Thoracic aorta (tissue), 2 donors: ENCODE measurements at regions not wholly inside any gene's neighbourhood (a gene's known extent, or its start where the extent isn't known, plus 50 kb on each side); places are given as distances from the start of the nearest gene placed in this dataset.
A peak's percentile ranks its signal among the peaks of the same experiment; 100 is the strongest.

Experiments used
- ATAC-seq: fragments of 150-250 bp; one replicate; pipeline ENCODE4 v1.8.0; 2017; ENCODE audit warnings: low read depth; ENCODE audit not compliant: insufficient number of reproducible peaks, low FRiP score
- DNase-seq: peaks from one replicate; pipeline ENCODE4 v3.0.0-alpha.2; 2020; ENCODE audit warnings: low spot score
- H3K27ac ChIP-seq, 2 donors: fragments of 200-600 bp; sonication (generic); 1 replicate in 1 of 2; 2 replicates in 1 of 2; pipeline ENCODE4 v1.5.1; 2016; ENCODE audit warnings: mild to moderate bottlenecking in 2 of 2, moderate library complexity in 2 of 2
- H3K27me3 ChIP-seq: fragments of 200-600 bp; sonication (generic); replicated peaks from 2 replicates; pipeline ENCODE4 v1.6.0; 2016; ENCODE audit warnings: mild to moderate bottlenecking; ENCODE audit not compliant: insufficient read depth
- H3K36me3 ChIP-seq: fragments of 200-600 bp; sonication (generic); one replicate; pipeline ENCODE4 v1.5.1; 2016
- H3K4me1 ChIP-seq, 2 donors: fragments of 200-600 bp; sonication (generic); 1 replicate in 1 of 2; 2 replicates in 1 of 2; pipeline versions ENCODE4 v1.5.1 to v1.6.0; 2016; ENCODE audit warnings: low read depth in 2 of 2, mild to moderate bottlenecking in 1 of 2; ENCODE audit not compliant: control insufficient read depth in 1 of 2
- H3K4me3 ChIP-seq: fragments of 200-600 bp; sonication (generic); 2 replicates; pipeline ENCODE4 v1.5.1; 2016; ENCODE audit warnings: mild to moderate bottlenecking
- H3K9me3 ChIP-seq: fragments of 200-600 bp; sonication (generic); 2 replicates; pipeline ENCODE4 v1.5.1; 2016
- TF ChIP-seq, protein P1 (sequence below): fragments of 200-600 bp; sonication (generic); IDR thresholded peaks from one replicate; pipeline ENCODE4 v1.5.1; 2019; ENCODE audit warnings: antibody characterized with exemption

DNA sequence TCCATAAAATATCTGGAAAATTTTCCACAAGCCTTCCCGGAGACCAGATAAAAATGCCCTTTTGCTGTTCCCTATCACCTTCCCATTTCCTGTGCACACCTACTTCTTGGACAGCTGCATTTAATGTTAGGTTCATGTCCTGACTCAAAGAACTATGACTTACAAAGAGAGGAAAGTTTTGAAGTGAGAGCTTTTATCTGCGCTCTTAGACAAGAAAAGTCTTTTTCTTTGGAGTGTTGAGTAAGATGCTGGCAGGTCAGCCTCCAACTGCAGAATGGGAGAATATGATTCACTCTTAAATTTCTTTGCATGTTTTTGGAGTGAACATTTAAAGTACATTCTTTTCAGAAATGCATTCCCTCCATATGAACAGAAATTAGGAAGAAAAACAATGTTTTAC lies 147.3 kb upstream of the DPH6 start:
- no peaks in the 10 kb centered on the region for H3K36me3 ChIP-seq
- no peak overlapping the region for H3K4me3 ChIP-seq
- ATAC-seq (no peak), DNase-seq (no peak)
- TF ChIP-seq, protein P1, sequence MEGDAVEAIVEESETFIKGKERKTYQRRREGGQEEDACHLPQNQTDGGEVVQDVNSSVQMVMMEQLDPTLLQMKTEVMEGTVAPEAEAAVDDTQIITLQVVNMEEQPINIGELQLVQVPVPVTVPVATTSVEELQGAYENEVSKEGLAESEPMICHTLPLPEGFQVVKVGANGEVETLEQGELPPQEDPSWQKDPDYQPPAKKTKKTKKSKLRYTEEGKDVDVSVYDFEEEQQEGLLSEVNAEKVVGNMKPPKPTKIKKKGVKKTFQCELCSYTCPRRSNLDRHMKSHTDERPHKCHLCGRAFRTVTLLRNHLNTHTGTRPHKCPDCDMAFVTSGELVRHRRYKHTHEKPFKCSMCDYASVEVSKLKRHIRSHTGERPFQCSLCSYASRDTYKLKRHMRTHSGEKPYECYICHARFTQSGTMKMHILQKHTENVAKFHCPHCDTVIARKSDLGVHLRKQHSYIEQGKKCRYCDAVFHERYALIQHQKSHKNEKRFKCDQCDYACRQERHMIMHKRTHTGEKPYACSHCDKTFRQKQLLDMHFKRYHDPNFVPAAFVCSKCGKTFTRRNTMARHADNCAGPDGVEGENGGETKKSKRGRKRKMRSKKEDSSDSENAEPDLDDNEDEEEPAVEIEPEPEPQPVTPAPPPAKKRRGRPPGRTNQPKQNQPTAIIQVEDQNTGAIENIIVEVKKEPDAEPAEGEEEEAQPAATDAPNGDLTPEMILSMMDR = no peak
- no peaks in the 10 kb centered on the region for H3K27me3 ChIP-seq
- peak overlapping the region; percentile 82 to 93 for H3K27ac ChIP-seq
- H3K9me3 ChIP-seq = no peaks in the 10 kb centered on the region
- H3K4me1 ChIP-seq = peaks cover 44 to 67% of the 10 kb centered on the region in 2 donors

- Histone ChIP-seq H3K4me3 (no peak overlapping the region), H3K36me3 (no peaks in the 10 kb centered on the region), H3K9me3 (no peaks in the 10 kb centered on the region), H3K27me3 (no peaks in the 10 kb centered on the region), H3K4me1 (peaks cover 47 to 72% of the 10 kb centered on the region in 2 donors), H3K27ac (peak overlapping the region; percentile 82 to 93)
- no peak for DNase-seq
- TF ChIP-seq, protein P1 = no peak
- ATAC-seq = no peak
Observed at GRCh38 chr15:35693886-35694285, 147.9 kb upstream of the DPH6 start.

GRCh38 chr15:35695003-35695402 lies 149.0 kb upstream of the DPH6 start:
- ATAC-seq (no peak), DNase-seq (no peak)
- peaks cover 45 to 62% of the 10 kb centered on the region in 2 donors for H3K4me1 ChIP-seq

DNA sequence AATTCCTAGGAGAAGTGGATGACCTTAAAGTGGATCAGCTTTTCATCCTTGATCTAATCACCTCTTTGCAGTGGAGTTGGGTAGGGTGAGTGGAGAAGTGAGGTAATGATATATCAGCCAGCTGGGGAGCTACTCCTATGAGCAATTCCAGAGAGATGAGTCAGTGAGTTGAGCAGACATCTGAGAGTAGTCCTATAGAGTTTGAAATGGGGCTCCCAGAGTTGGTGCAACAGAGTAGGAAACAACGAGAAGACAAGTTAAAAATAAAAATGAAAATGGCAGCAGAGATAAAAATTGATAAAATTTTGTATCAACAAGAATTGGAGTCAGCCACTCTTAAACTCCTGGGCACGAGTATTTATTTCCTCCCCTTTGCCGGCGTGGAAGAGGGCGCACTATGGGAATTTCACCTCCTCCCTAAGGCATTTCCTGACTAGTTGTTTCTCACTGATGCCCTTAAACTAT lies 150.8 kb upstream of the DPH6 start:
- H3K4me3 ChIP-seq = no peak overlapping the region
- ATAC-seq = no peak
- H3K27ac ChIP-seq = peak overlapping the region; percentile 51 to 61
- TF ChIP-seq, protein P1 = no peak
- peaks cover 38 to 50% of the 10 kb centered on the region in 2 donors for H3K4me1 ChIP-seq
- no peaks in the 10 kb centered on the region for H3K27me3 ChIP-seq
- H3K36me3 ChIP-seq = no peaks in the 10 kb centered on the region
- DNase-seq = no peak
- no peaks in the 10 kb centered on the region for H3K9me3 ChIP-seq

More at GRCh38 chr15:35695003-35695402, 149.0 kb upstream of the DPH6 start:
- Histone ChIP-seq H3K4me3 (no peak overlapping the region), H3K27me3 (no peaks in the 10 kb centered on the region), H3K9me3 (no peaks in the 10 kb centered on the region), H3K36me3 (no peaks in the 10 kb centered on the region), H3K27ac (peak overlapping the region; percentile 25 to 93)
- TF ChIP-seq, protein P1 = no peak

DNA sequence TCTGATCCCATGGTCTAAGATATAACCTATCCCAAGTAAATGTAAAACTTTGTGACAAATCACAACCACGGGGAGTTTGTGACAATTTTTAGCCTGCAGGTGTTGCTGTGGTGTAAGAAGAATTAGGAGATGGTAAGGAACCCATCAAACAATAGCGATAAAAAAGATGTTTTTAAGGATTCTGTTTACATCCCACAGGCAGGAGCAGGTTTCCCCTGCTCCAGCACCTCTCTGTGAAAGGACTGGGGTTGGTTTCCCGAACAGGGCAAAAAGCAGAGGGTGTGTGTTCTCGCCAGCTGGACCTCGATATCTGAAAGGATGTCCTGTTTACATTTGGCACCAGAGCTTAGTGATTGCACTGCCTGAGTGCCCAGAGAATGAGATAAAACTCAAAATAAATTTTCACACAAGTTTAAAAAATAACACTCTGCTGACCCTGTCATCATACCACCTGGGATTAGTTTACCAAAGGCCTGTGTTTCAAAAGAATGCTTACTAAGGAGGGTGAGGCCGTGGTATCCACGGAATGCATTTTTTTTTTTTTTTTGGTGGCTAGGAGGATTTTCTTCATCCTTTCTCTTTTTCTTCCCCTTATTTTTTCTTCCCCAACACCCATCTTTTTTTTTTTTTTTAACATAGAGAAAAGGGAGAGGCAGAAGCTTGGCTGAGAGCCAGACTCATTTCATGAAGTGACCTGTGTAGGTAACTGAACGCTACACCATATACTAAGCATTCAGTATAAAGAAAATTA lies 151.8 kb upstream of the DPH6 start:
- Histone ChIP-seq H3K36me3 (no peaks in the 10 kb centered on the region), H3K27ac (peak overlapping the region; percentile 51 to 61), H3K27me3 (no peaks in the 10 kb centered on the region), H3K4me3 (peak overlapping the region; percentile 40), H3K4me1 (peaks cover 29 to 41% of the 10 kb centered on the region in 2 donors), H3K9me3 (no peaks in the 10 kb centered on the region)
- TF ChIP-seq, protein P1 = no peak
- DNase-seq = no peak
- no peak for ATAC-seq
